GM21381 (cell line): ENCODE measurements at regions not wholly inside any gene's neighbourhood (a gene's known extent, or its start where the extent isn't known, plus 50 kb on each side); places are given as distances from the start of the nearest gene placed in this dataset.
"Not testable (repeated sequence)": the region's sequence is repeated elsewhere in the genome, so short reads cannot be mapped to it uniquely, and the experiment has no call there.

Source experiments
- ATAC-seq: cut with Tn5 transposase; IDR thresholded peaks from one replicate; pipeline ENCODE4 v1.9.1; 2021; ENCODE audit warnings: mild to moderate bottlenecking, moderate library complexity; ENCODE audit not compliant: unreplicated experiment

- ATAC-seq, result no peak
Observed at GRCh38 chr11:42906226-42906625, 405.6 kb upstream of the API5 start.

GRCh38 chr11:42913731-42914130, 398.1 kb upstream of the API5 start:
- no peak for ATAC-seq

- no peak for ATAC-seq
Observed at GRCh38 chr11:42923651-42924050, 388.1 kb upstream of the API5 start.

GRCh38 chr11:42925916-42926315, 385.9 kb upstream of the API5 start:
- ATAC-seq, result no peak

- no peak for ATAC-seq
Observed at GRCh38 chr11:42947405-42947804, 364.4 kb upstream of the API5 start.

- not testable (repeated sequence) for ATAC-seq
Observed at GRCh38 chr11:42949738-42950376, 361.9 kb upstream of the API5 start.

GRCh38 chr11:42951266-42951665, 360.5 kb upstream of the API5 start:
- no peak for ATAC-seq

GRCh38 chr11:42957831-42958230, 354.0 kb upstream of the API5 start:
- ATAC-seq, result no peak

- no peak for ATAC-seq
Observed at GRCh38 chr11:42958635-42959034, 353.2 kb upstream of the API5 start.

GRCh38 chr11:42960521-42961088, 351.2 kb upstream of the API5 start:
- no peak for ATAC-seq

GRCh38 chr11:42967653-42968052, 344.1 kb upstream of the API5 start:
- ATAC-seq, result no peak

- no peak for ATAC-seq
Observed at GRCh38 chr11:42972741-42973140, 339.1 kb upstream of the API5 start.

GRCh38 chr11:42974510-42975179, 337.2 kb upstream of the API5 start:
- ATAC-seq, result no peak

- ATAC-seq, result no peak
Observed at GRCh38 chr11:42975180-42975529, 336.6 kb upstream of the API5 start.

GRCh38 chr11:42976636-42977217, 335.1 kb upstream of the API5 start:
- no peak for ATAC-seq

GRCh38 chr11:42992594-42992993, 319.2 kb upstream of the API5 start:
- no peak for ATAC-seq

- no peak for ATAC-seq
Observed at GRCh38 chr11:42996421-42997307, 315.1 kb upstream of the API5 start.

- not testable (repeated sequence) for ATAC-seq
Observed at GRCh38 chr11:43004879-43005278, 306.9 kb upstream of the API5 start.

- no peak for ATAC-seq
Observed at GRCh38 chr11:43010042-43010441, 301.8 kb upstream of the API5 start.

- ATAC-seq, result no peak
Observed at GRCh38 chr11:43012606-43013005, 299.2 kb upstream of the API5 start.

- no peak for ATAC-seq
Observed at GRCh38 chr11:43021466-43021865, 290.3 kb upstream of the API5 start.
